Ovary (tissue), 7 donors: ENCODE measurements at regions not wholly inside any gene's neighbourhood (a gene's known extent, or its start where the extent isn't known, plus 50 kb on each side); places are given as distances from the start of the nearest gene placed in this dataset.

Experiments
- DNase-seq, 5 donors: peaks; one replicate each; pipeline ENCODE4 v3.0.0-alpha.2; 2019 to 2020
- H3K27ac ChIP-seq, 2 donors: fragments of 200-600 bp; one replicate each; pipeline versions ENCODE4 v1.5.1 to v1.8.0; 2019 to 2022
- H3K27me3 ChIP-seq: fragments of 200-600 bp; one replicate; pipeline ENCODE4 v1.8.0; 2022
- H3K36me3 ChIP-seq: fragments of 200-600 bp; sonication (generic); one replicate; pipeline ENCODE4 v1.5.1; 2019
- H3K4me1 ChIP-seq: one replicate; pipeline ENCODE4 v1.8.1; 2013; ENCODE audit warnings: mild to moderate bottlenecking, moderate library complexity; ENCODE audit not compliant: insufficient read depth
- H3K4me3 ChIP-seq: fragments of 200-600 bp; sonication (generic); one replicate; pipeline ENCODE4 v1.5.1; 2017
- H3K9me3 ChIP-seq, 2 donors: fragments of 200-600 bp in 1 of 2; sonication (generic) in 1 of 2; one replicate each; pipeline versions ENCODE4 v1.5.1 to v1.8.1; 2013 to 2019; ENCODE audit warnings: mild to moderate bottlenecking in 1 of 2, moderate library complexity in 1 of 2
- CTCF ChIP-seq, 3 donors: fragments of 450-650 bp in 2 of 3; fragments of 200-600 bp in 1 of 3; IDR thresholded peaks; one replicate each; pipeline versions ENCODE4 v1.5.1 to v1.8.0; 2016 to 2022; ENCODE audit warnings: antibody characterized with exemption in 3 of 3, mild to moderate bottlenecking in 1 of 3
- EP300 ChIP-seq: sonication (generic); formaldehyde crosslinking; IDR thresholded peaks from one replicate; pipeline ENCODE4 v1.6.1; 2017; ENCODE audit warnings: antibody characterized with exemption
- POLR2A ChIP-seq: fragments of 450-650 bp; IDR thresholded peaks from one replicate; pipeline ENCODE4 v1.6.1; 2017; ENCODE audit warnings: antibody characterized with exemption, mild to moderate bottlenecking, moderate library complexity
- WGBS, 3 donors: extraction: QIAGEN DNeasy Blood & Tissue Kit in 1 of 3; methylation state at CpG; one replicate each; pipeline versions ENCODE4 v1.1.5 to v1.1.7; 2013 to 2017; 5-methylcytosine and 5-hydroxymethylcytosine counted together
- intact Hi-C, 4 donors: fragments of 100-400 bp; cut with DNase I; formaldehyde crosslinking; loops; one replicate each; pipeline versions ENCODE4 v1.11.0 to v1.15.1; 2022 to 2023
- donor health status: DM: no; HTN: no; CAD: no; lungs with moderate emphysema.
- donor health status: DM: no; HTN: no; CAD: no.
- donor health status: Bipolar disorder and iron deficiency.
- donor health status: DM: no; HTN: no; CAD: no.
- donor health status: DM: yes; HTN: yes; CAD: no.

- Histone ChIP-seq H3K36me3 (no peaks in the 10 kb centered on the region), H3K4me3 (no peak overlapping the region), H3K27me3 (no peaks in the 10 kb centered on the region), H3K9me3 (no peaks in the 10 kb centered on the region), H3K27ac (no peak overlapping the region), H3K4me1 (no peaks in the 10 kb centered on the region)
- TF ChIP-seq POLR2A (no peak), EP300 (no peak), CTCF (IDR thresholded peaks at IDR 0.05) (no peak)
- no peak for DNase-seq
- intact Hi-C loops, result no loop called here
Observed at GRCh38 chr18:70666936-70667335, 378.1 kb downstream of the SOCS6 start.

- intact Hi-C loops, result no loop called here
- H3K4me3 ChIP-seq, result no peak overlapping the region
- no peaks in the 10 kb centered on the region for H3K36me3 ChIP-seq
- no peak for DNase-seq
- H3K27me3 ChIP-seq, result no peaks in the 10 kb centered on the region
- H3K27ac ChIP-seq, result no peak overlapping the region
- TF ChIP-seq POLR2A, result no peak
- TF ChIP-seq EP300, result no peak
- no peak for TF ChIP-seq CTCF (IDR thresholded peaks at IDR 0.05)
- no peaks in the 10 kb centered on the region for H3K9me3 ChIP-seq
- WGBS, 3 donors, result 7 to 21% (median 12%) methylated on average over 2 of the region's 2 CpGs
- no peaks in the 10 kb centered on the region for H3K4me1 ChIP-seq
Observed at GRCh38 chr18:70663141-70663540, 374.3 kb downstream of the SOCS6 start.

GRCh38 chr18:70662588-70662987, 373.7 kb downstream of the SOCS6 start:
- no peak for DNase-seq
- H3K27me3 ChIP-seq, result no peaks in the 10 kb centered on the region
- H3K36me3 ChIP-seq, result no peaks in the 10 kb centered on the region
- H3K4me1 ChIP-seq, result no peaks in the 10 kb centered on the region
- no peak overlapping the region for H3K27ac ChIP-seq
- intact Hi-C loops, result no loop called here
- TF ChIP-seq POLR2A, result no peak
- no peak for TF ChIP-seq EP300
- no peak for TF ChIP-seq CTCF (IDR thresholded peaks at IDR 0.05)
- H3K9me3 ChIP-seq, result no peaks in the 10 kb centered on the region
- no peak overlapping the region for H3K4me3 ChIP-seq
- 79 to 83% (median 81%) methylated on average over 4 of the region's 4 CpGs for WGBS, 3 donors

GRCh38 chr18:70659036-70659925, 370.4 kb downstream of the SOCS6 start:
- Histone ChIP-seq H3K27me3 (no peaks in the 10 kb centered on the region), H3K4me1 (no peaks in the 10 kb centered on the region), H3K36me3 (no peaks in the 10 kb centered on the region), H3K4me3 (no peak overlapping the region), H3K27ac (no peak overlapping the region), H3K9me3 (no peaks in the 10 kb centered on the region)
- intact Hi-C loops, result no loop called here
- DNase-seq, result no peak
- TF ChIP-seq POLR2A (no peak), CTCF (IDR thresholded peaks at IDR 0.05) (no peak), EP300 (no peak)
- 23 to 30% (median 27%) methylated on average over 13 of the region's 13 CpGs for whole genome bisulfite sequencing, 3 donors
